Heart left ventricle (tissue), 13 donors: ENCODE measurements at regions not wholly inside any gene's neighbourhood (a gene's known extent, or its start where the extent isn't known, plus 50 kb on each side); places are given as distances from the start of the nearest gene placed in this dataset.

Source experiments
- POLR2A ChIP-seq, 2 donors: fragments of 450-650 bp; IDR thresholded peaks; one replicate each; pipeline ENCODE4 v1.6.1; 2017; ENCODE audit warnings: antibody characterized with exemption in 2 of 2, mild to moderate bottlenecking in 2 of 2, moderate library complexity in 2 of 2
- TF ChIP-seq, protein P1 (sequence below), 12 donors: fragments of 200-600 bp; sonication (generic) in 4 of 12; IDR thresholded peaks; one replicate each; pipeline versions ENCODE4 v1.5.0 to v1.8.0; 2018 to 2022; ENCODE audit warnings: antibody characterized with exemption in 12 of 12, mild to moderate bottlenecking in 5 of 12
- donor health status: ischemic (EF 13 %, LVEDD 7.1; RV severe dilation, severe dysfunction).
- donor health status: DM: no; HTN: yes; CAD: no.
- donor health status: DM: no; HTN: no; CAD: no.
- donor health status: ischemic (EF 25% LVEDD 6.9; RV normal size, moderate dysfunction).
- donor health status: ischemic (EF 25% LVEDD 5.7; RV mildly dilated, moderate dysfunction).
- donor health status: ischemic (EF 35%, LVEDD 5.7; RV mildly dilated, moderate dysfunction).
- donor health status: nonischemic (EF 11% LVEDD 7.7; RV severe dilation, severe dysfunction).
- donor health status: DM: yes; HTN: yes; CAD: no.
- donor health status: PGD.
- donor health status: ischemic (EF 29% LVEDD 5.4; RV normal size, mild dysfunction).
- donor health status: nonischemic (EF 23%, LVEDD 6.1; RV moderate dilation, normal function).

DNA sequence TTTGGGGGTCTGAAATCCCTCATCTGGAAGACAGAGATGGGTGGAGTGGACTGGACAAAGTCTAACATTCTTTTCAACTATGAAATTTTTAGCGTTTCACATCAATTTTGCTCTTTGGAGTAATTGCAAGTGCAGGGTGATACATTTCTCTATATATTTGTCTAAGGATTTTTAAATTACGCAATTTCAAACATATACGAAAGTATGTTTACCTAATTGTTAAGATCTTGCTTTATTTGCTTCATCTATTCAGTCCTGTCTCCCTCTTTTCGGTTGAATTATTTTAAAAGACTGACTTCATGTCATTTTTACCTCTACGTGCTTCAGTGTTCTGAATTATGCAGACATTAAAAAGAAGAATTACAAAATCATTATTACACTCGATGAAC, 101.9 kb upstream of the CREB5 start:
- no peak for TF ChIP-seq POLR2A (IDR thresholded peaks at IDR 0.05)
- TF ChIP-seq, protein P1, sequence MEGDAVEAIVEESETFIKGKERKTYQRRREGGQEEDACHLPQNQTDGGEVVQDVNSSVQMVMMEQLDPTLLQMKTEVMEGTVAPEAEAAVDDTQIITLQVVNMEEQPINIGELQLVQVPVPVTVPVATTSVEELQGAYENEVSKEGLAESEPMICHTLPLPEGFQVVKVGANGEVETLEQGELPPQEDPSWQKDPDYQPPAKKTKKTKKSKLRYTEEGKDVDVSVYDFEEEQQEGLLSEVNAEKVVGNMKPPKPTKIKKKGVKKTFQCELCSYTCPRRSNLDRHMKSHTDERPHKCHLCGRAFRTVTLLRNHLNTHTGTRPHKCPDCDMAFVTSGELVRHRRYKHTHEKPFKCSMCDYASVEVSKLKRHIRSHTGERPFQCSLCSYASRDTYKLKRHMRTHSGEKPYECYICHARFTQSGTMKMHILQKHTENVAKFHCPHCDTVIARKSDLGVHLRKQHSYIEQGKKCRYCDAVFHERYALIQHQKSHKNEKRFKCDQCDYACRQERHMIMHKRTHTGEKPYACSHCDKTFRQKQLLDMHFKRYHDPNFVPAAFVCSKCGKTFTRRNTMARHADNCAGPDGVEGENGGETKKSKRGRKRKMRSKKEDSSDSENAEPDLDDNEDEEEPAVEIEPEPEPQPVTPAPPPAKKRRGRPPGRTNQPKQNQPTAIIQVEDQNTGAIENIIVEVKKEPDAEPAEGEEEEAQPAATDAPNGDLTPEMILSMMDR (IDR thresholded peaks at IDR 0.05): no peak
